ENCODE measurements at regions not wholly inside any gene's neighbourhood (a gene's known extent, or its start where the extent isn't known, plus 50 kb on each side); places are given as distances from the start of the nearest gene placed in this dataset.
"Not testable (repeated sequence)": the region's sequence is repeated elsewhere in the genome, so short reads cannot be mapped to it uniquely, and the experiment has no call there.

DNA sequence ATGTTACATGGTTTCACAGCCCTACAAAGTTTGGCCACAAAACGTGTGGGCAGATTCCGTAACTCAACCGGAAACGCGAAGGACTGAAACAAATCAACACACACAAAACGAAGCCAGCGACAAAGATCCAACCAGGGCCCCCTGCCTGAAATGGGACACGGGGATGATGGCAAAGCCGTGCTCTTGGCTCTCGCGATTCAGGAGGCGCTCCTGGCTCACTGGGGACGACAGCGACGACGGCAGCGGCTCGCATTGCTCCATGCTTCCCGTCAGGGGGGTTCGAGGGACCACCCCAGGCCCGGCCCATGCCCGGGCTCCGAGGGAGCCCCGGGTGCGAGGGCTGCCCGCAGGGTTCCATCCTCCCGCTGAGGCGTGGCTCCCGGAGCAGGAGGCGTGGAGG is 4786.8 kb upstream of the OR11H1 start:
- H3K9me3 ChIP-seq (ENCODE audit: control insufficient read depth in 4 of 4, insufficient read depth in 3 of 4, low read length in 3 of 4), result peaks cover 3 to 21% (median 11%) of the 10 kb centered on the region in 4 donors
- DNase-seq (no peak), ATAC-seq (ENCODE audit: insufficient read depth, low FRiP score) (no peak)
- H3K9ac ChIP-seq (ENCODE audit: insufficient read depth in 1 of 2, low read length in 2 of 2), result no peak overlapping the region
- H3K4me1 ChIP-seq (ENCODE audit: control insufficient read depth in 5 of 5, insufficient read depth in 5 of 5, low read length in 5 of 5), result no peaks in the 10 kb centered on the region
- no peaks in the 10 kb centered on the region for H3K27me3 ChIP-seq (ENCODE audit: control insufficient read depth in 3 of 3, insufficient read depth in 3 of 3, low read length in 2 of 3)
- WGBS, 2 donors, result 67 to 68% methylated on average over 30 of the region's 30 CpGs
- H3K36me3 ChIP-seq (ENCODE audit: control insufficient read depth in 4 of 4, insufficient read depth in 4 of 4, low read length in 4 of 4), result no peaks in the 10 kb centered on the region
- TF ChIP-seq, protein P1, sequence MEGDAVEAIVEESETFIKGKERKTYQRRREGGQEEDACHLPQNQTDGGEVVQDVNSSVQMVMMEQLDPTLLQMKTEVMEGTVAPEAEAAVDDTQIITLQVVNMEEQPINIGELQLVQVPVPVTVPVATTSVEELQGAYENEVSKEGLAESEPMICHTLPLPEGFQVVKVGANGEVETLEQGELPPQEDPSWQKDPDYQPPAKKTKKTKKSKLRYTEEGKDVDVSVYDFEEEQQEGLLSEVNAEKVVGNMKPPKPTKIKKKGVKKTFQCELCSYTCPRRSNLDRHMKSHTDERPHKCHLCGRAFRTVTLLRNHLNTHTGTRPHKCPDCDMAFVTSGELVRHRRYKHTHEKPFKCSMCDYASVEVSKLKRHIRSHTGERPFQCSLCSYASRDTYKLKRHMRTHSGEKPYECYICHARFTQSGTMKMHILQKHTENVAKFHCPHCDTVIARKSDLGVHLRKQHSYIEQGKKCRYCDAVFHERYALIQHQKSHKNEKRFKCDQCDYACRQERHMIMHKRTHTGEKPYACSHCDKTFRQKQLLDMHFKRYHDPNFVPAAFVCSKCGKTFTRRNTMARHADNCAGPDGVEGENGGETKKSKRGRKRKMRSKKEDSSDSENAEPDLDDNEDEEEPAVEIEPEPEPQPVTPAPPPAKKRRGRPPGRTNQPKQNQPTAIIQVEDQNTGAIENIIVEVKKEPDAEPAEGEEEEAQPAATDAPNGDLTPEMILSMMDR (IDR thresholded peaks at IDR 0.05; ENCODE audit: control extremely low read depth, extremely low read depth), result no peak
- H3K4me3 ChIP-seq, result no peak overlapping the region
- no peak overlapping the region for H3K27ac ChIP-seq (ENCODE audit: low read depth in 1 of 2, low read length in 1 of 2)

DNA sequence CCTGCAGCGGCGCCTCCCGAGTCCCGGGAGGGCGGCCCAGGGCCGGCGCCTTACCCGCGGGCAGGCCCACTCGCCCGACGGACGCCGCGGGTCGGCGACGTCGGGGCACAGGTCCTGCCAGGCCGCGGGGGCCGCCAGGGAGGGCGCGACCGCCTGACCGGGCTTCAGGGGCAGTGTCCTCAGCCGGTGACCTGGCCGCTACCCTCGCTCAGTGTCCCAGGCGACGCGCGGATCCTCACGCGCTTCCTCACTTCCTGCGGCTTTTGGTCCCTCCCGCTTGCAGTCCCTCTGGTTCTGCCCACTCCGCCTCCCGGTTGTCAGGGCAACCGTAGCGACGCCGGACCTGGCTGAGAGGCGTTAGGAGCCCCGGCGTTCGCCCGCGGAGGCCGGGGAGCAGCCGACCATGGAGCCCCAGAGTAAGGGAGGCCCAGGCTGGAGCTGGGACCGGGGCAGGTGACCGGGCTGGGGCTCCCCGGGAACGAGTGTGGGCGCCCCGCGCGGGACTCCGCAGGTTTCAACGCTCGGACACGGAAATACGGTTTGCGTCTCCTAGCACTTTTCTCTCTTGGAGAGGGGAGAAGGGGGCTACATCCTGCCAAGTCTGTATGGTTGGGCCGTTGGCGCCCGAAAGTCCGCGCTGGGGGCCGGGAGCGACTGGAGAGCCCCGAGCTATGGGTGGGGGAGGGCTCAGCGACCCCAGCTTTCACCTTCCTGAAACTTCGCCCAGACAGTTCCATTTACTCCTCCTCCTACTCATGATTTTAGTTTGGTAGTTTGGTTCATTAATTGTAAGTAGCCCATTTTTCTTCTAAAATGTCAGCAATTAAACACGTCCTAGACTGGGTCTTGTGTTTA is 4786.0 kb upstream of the OR11H1 start:
- H3K4me3 ChIP-seq; H3K9ac ChIP-seq (ENCODE audit: insufficient read depth in 1 of 2, low read length in 2 of 2); H3K36me3 ChIP-seq (ENCODE audit: control insufficient read depth in 4 of 4, insufficient read depth in 4 of 4, low read length in 4 of 4); H3K27me3 ChIP-seq (ENCODE audit: control insufficient read depth in 3 of 3, insufficient read depth in 3 of 3, low read length in 2 of 3); H3K27ac ChIP-seq (ENCODE audit: low read depth in 1 of 2, low read length in 1 of 2); H3K4me1 ChIP-seq (ENCODE audit: control insufficient read depth in 5 of 5, insufficient read depth in 5 of 5, low read length in 5 of 5); DNase-seq: not testable (repeated sequence)
- ATAC-seq (ENCODE audit: insufficient read depth, low FRiP score), result peak; percentile 9
- peaks cover 3 to 21% (median 11%) of the 10 kb centered on the region in 4 donors for H3K9me3 ChIP-seq (ENCODE audit: control insufficient read depth in 4 of 4, insufficient read depth in 3 of 4, low read length in 3 of 4)
- 69 to 72% methylated on average over 76 of the region's 76 CpGs for WGBS, 2 donors

DNA sequence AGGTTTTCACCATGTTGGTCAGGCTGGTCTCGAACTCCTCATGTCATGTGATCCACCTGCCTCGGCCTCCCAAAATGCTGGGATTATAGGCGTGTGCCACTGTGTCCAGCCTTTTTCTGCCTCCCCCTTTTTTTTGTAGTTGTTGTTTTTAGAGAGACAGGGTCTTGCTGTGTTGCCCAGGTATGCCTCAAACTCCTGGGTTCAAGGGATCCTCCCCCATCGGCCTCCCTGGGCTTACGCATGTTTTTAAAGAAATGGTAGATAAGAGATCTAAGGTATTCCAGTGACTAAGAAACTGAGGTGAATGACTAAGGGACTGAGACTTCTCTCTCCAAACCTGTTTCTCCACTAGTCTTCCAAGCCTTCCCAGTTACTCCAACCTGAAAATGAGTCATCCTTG is 4781.6 kb upstream of the OR11H1 start:
- H3K27me3 ChIP-seq (ENCODE audit: control insufficient read depth in 3 of 3, insufficient read depth in 3 of 3, low read length in 2 of 3); H3K9ac ChIP-seq (ENCODE audit: insufficient read depth in 1 of 2, low read length in 2 of 2); H3K36me3 ChIP-seq (ENCODE audit: control insufficient read depth in 4 of 4, insufficient read depth in 4 of 4, low read length in 4 of 4); DNase-seq; ATAC-seq (ENCODE audit: insufficient read depth, low FRiP score); H3K4me3 ChIP-seq; H3K4me1 ChIP-seq (ENCODE audit: control insufficient read depth in 5 of 5, insufficient read depth in 5 of 5, low read length in 5 of 5); H3K27ac ChIP-seq (ENCODE audit: low read depth in 1 of 2, low read length in 1 of 2): not testable (repeated sequence)
- WGBS, 2 donors, result 68 to 75% methylated on average over 5 of the region's 5 CpGs
- peaks cover 0 to 22% (median 7%) of the 10 kb centered on the region in 4 donors for H3K9me3 ChIP-seq (ENCODE audit: control insufficient read depth in 4 of 4, insufficient read depth in 3 of 4, low read length in 3 of 4)

DNA sequence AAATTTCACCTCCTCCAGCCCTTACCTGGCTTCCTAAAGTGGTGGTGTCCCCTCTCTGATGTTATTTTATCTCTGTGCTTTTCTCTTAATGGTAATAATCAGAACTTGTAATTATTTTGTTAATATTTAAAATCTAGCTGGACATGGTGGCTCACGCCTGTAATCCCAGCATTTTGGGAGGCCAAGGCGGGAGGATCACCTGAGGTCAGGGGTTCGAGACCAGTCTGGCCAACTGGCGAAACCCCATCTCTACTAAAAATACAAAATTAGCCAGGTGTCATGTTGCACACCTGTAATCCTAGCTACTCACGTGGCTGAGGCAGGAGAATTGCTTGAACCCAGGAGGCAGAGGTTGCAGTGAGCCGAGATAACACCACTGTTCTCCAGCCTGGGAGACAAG is 4780.8 kb upstream of the OR11H1 start:
- H3K4me1 ChIP-seq (ENCODE audit: control insufficient read depth in 5 of 5, insufficient read depth in 5 of 5, low read length in 5 of 5); H3K9ac ChIP-seq (ENCODE audit: insufficient read depth in 1 of 2, low read length in 2 of 2); H3K36me3 ChIP-seq (ENCODE audit: control insufficient read depth in 4 of 4, insufficient read depth in 4 of 4, low read length in 4 of 4); H3K27ac ChIP-seq (ENCODE audit: low read depth in 1 of 2, low read length in 1 of 2); ATAC-seq (ENCODE audit: insufficient read depth, low FRiP score); H3K4me3 ChIP-seq; H3K27me3 ChIP-seq (ENCODE audit: control insufficient read depth in 3 of 3, insufficient read depth in 3 of 3, low read length in 2 of 3); DNase-seq: not testable (repeated sequence)
- WGBS, 2 donors, result 60 to 69% methylated on average over 6 of the region's 6 CpGs
- peaks cover 0 to 22% (median 3%) of the 10 kb centered on the region in 4 donors for H3K9me3 ChIP-seq (ENCODE audit: control insufficient read depth in 4 of 4, insufficient read depth in 3 of 4, low read length in 3 of 4)

DNA sequence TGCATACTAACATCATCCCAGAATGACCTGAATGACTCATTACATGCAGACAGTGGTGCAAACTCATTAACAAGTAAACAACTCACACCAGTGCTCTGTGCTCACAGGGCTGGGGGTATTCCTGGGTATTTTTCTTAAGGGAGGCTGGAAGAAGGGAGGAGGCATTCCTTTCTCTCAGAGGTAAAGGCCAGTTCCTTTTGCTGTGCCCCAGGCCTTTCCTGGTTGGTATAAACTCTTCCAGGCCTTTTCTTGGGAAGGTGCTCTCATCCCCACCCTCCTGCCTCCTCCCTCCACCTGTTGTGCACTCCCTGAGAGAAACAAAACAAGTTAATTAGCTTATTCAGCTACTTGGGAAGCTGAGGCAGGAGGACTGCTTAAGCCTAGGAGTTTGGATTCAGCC is 4779.2 kb upstream of the OR11H1 start:
- not testable (repeated sequence) for H3K4me3 ChIP-seq; DNase-seq; H3K9ac ChIP-seq (ENCODE audit: insufficient read depth in 1 of 2, low read length in 2 of 2); H3K27me3 ChIP-seq (ENCODE audit: control insufficient read depth in 3 of 3, insufficient read depth in 3 of 3, low read length in 2 of 3); H3K36me3 ChIP-seq (ENCODE audit: control insufficient read depth in 4 of 4, insufficient read depth in 4 of 4, low read length in 4 of 4); ATAC-seq (ENCODE audit: insufficient read depth, low FRiP score); H3K4me1 ChIP-seq (ENCODE audit: control insufficient read depth in 5 of 5, insufficient read depth in 5 of 5, low read length in 5 of 5); H3K27ac ChIP-seq (ENCODE audit: low read depth in 1 of 2, low read length in 1 of 2)
- H3K9me3 ChIP-seq (ENCODE audit: control insufficient read depth in 4 of 4, insufficient read depth in 3 of 4, low read length in 3 of 4), result peaks cover 0 to 15% (median 4%) of the 10 kb centered on the region in 4 donors

DNA sequence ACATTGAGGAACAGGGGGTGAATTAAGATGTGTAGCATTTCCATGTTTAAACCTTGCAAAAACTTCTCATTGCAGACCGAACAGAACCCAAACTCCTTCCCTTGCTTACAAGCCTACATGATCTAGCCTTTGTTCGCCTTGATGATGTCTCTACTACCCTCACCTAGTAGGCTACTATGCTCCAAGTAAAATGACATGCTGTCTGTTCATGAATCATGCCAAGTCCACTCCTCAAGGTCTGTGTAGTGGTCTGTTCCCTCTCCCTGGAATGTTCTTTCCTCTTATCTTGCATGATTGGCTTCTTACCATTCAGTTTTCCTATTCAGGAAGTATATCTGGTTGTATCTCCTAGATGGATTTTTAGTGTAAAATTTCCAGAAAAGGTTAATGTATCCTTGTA is 4778.6 kb upstream of the OR11H1 start:
- H3K27ac ChIP-seq (ENCODE audit: low read depth in 1 of 2, low read length in 1 of 2); H3K9ac ChIP-seq (ENCODE audit: insufficient read depth in 1 of 2, low read length in 2 of 2); H3K36me3 ChIP-seq (ENCODE audit: control insufficient read depth in 4 of 4, insufficient read depth in 4 of 4, low read length in 4 of 4); H3K4me3 ChIP-seq; H3K27me3 ChIP-seq (ENCODE audit: control insufficient read depth in 3 of 3, insufficient read depth in 3 of 3, low read length in 2 of 3); H3K4me1 ChIP-seq (ENCODE audit: control insufficient read depth in 5 of 5, insufficient read depth in 5 of 5, low read length in 5 of 5); DNase-seq: not testable (repeated sequence)
- H3K9me3 ChIP-seq (ENCODE audit: control insufficient read depth in 4 of 4, insufficient read depth in 3 of 4, low read length in 3 of 4), result peaks cover 0 to 15% (median 3%) of the 10 kb centered on the region in 4 donors
- peak; percentile 17 for ATAC-seq (ENCODE audit: insufficient read depth, low FRiP score)
- WGBS, 2 donors, result 40 to 47% methylated on average over 2 of the region's 2 CpGs

DNA sequence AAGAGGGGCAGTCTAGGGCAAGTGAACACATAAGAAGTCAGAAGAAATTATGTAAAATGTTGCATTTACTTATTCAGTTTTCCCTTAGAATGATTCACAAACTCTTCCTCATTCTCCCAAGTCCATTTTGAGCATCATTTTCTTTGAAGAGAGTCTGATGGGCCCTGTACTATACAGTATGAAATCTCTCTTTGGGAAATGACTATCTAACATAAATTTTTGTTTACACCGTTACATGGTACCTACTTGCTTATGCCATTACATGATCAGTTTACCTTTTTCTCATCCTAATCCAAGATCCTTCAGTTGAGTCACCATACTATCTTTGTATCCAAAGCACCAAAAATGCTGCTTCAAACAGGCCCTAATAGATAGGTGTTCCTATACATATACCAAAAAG is 4774.4 kb upstream of the OR11H1 start:
- H3K36me3 ChIP-seq (ENCODE audit: control insufficient read depth in 4 of 4, insufficient read depth in 4 of 4, low read length in 4 of 4); ATAC-seq (ENCODE audit: insufficient read depth, low FRiP score); H3K4me1 ChIP-seq (ENCODE audit: control insufficient read depth in 5 of 5, insufficient read depth in 5 of 5, low read length in 5 of 5); DNase-seq; H3K9ac ChIP-seq (ENCODE audit: insufficient read depth in 1 of 2, low read length in 2 of 2); H3K27me3 ChIP-seq (ENCODE audit: control insufficient read depth in 3 of 3, insufficient read depth in 3 of 3, low read length in 2 of 3); H3K4me3 ChIP-seq; H3K27ac ChIP-seq (ENCODE audit: low read depth in 1 of 2, low read length in 1 of 2): not testable (repeated sequence)
- WGBS, 2 donors, result 57 to 73% methylated on average over 1 of the region's 1 CpG
- peaks cover 1 to 13% (median 3%) of the 10 kb centered on the region in 4 donors for H3K9me3 ChIP-seq (ENCODE audit: control insufficient read depth in 4 of 4, insufficient read depth in 3 of 4, low read length in 3 of 4)
